HepG2 (cell line): ENCODE measurements at regions not wholly inside any gene's neighbourhood (a gene's known extent, or its start where the extent isn't known, plus 50 kb on each side); places are given as distances from the start of the nearest gene placed in this dataset.

ENCODE experiments used
- BHLHE40 ChIP-seq: IDR thresholded peaks from 2 replicates; pipeline ENCODE4 v1.6.1; 2011; ENCODE audit warnings: low read length, improper control_type of control experiment
- ELF4 ChIP-seq: sonication (generic); formaldehyde crosslinking; IDR thresholded peaks from 2 replicates; pipeline ENCODE4 v1.5.0; 2020; ENCODE audit warnings: missing genetic modification reagents, mild to moderate bottlenecking, moderate library complexity, borderline replicate concordance
- EP300 ChIP-seq, 3 experiments: sonication (generic) in 1 of 3; formaldehyde crosslinking in 1 of 3; IDR thresholded peaks; 2 replicates each; pipeline versions ENCODE4 v1.5.1 to v1.6.1; 2011 to 2020; ENCODE audit warnings: low read depth in 2 of 3, low read length in 2 of 3, borderline replicate concordance in 1 of 3, improper control_type of control experiment in 1 of 3, mild to moderate bottlenecking in 1 of 3, missing genetic modification reagents in 1 of 3, moderate library complexity in 1 of 3
- MED8 ChIP-seq: sonication (generic); formaldehyde crosslinking; IDR thresholded peaks from 2 replicates; pipeline ENCODE4 v1.8.1; 2023; ENCODE audit warnings: mild to moderate bottlenecking, missing genetic modification reagents; ENCODE audit not compliant: insufficient replicate concordance
- RBFOX2 ChIP-seq: fragments of 200-400 bp; formaldehyde crosslinking; IDR thresholded peaks from 2 replicates; pipeline ENCODE4 v1.6.1; 2017; ENCODE audit warnings: low read depth, mild to moderate bottlenecking, low read length
- ZFP1 ChIP-seq: IDR thresholded peaks from 2 replicates; pipeline ENCODE4 v1.6.1; 2016
- ZNF589 ChIP-seq: sonication (generic); formaldehyde crosslinking; conservative IDR thresholded peaks from 2 replicates; pipeline ENCODE4 v1.8.0; 2022; ENCODE audit warnings: mild to moderate bottlenecking, moderate library complexity, missing genetic modification reagents
- TF ChIP-seq, protein P1 (sequence below): sonication (generic); formaldehyde crosslinking; IDR thresholded peaks from 2 replicates; pipeline ENCODE4 v1.4.0; 2020; ENCODE audit warnings: low read depth, missing genetic modification reagents

DNA sequence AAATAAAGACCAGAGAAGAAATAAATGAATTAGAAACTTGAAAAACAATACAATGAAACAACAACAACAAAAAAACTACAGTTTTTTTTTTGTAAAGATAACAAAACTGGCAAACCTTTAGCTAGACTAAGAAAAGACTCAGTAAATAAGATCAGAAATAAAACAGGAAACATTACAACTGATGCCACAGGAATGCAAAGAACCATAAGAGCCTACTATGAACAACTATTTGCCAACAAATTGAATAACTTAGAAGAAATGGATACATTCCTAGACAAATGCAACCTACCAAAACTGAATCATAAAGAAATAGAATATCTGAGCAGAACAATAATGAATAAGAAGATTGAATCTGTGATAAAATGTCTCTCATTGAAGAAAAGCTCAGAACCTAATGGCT is 742.0 kb downstream of the ADGRL2 start:
- TF ChIP-seq ZNF589 (CRISPR knock-in tag) = no peak
- no peak for TF ChIP-seq ZFP1
- TF ChIP-seq RBFOX2 = no peak
- no peak for TF ChIP-seq BHLHE40
- no peak for TF ChIP-seq ELF4 (CRISPR knock-in tag)
- TF ChIP-seq, protein P1, sequence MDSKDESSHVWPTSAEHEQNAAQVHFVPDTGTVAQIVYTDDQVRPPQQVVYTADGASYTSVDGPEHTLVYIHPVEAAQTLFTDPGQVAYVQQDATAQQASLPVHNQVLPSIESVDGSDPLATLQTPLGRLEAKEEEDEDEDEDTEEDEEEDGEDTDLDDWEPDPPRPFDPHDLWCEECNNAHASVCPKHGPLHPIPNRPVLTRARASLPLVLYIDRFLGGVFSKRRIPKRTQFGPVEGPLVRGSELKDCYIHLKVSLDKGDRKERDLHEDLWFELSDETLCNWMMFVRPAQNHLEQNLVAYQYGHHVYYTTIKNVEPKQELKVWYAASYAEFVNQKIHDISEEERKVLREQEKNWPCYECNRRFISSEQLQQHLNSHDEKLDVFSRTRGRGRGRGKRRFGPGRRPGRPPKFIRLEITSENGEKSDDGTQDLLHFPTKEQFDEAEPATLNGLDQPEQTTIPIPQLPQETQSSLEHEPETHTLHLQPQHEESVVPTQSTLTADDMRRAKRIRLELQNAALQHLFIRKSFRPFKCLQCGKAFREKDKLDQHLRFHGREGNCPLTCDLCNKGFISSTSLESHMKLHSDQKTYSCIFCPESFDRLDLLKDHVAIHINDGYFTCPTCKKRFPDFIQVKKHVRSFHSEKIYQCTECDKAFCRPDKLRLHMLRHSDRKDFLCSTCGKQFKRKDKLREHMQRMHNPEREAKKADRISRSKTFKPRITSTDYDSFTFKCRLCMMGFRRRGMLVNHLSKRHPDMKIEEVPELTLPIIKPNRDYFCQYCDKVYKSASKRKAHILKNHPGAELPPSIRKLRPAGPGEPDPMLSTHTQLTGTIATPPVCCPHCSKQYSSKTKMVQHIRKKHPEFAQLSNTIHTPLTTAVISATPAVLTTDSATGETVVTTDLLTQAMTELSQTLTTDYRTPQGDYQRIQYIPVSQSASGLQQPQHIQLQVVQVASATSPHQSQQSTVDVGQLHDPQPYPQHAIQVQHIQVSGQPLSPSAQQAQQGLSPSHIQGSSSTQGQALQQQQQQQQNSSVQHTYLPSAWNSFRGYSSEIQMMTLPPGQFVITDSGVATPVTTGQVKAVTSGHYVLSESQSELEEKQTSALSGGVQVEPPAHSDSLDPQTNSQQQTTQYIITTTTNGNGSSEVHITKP (CRISPR knock-in tag) = no peak
- no peak for TF ChIP-seq EP300 (IDR thresholded peaks at IDR 0.05; ENCODE audit: low read depth in 2 of 2, low read length in 2 of 2)
- no peak for TF ChIP-seq EP300 (CRISPR knock-in tag; IDR thresholded peaks at IDR 0.05; ENCODE audit: borderline replicate concordance)
- TF ChIP-seq MED8 (CRISPR knock-in tag) = no peak
